ENCODE measurements at regions not wholly inside any gene's neighbourhood (a gene's known extent, or its start where the extent isn't known, plus 50 kb on each side); places are given as distances from the start of the nearest gene placed in this dataset.

- no peak for DNase-seq (ENCODE audit: low spot score)
- TF ChIP-seq CTCF (conservative IDR thresholded peaks at IDR 0.05; ENCODE audit: low read depth): no peak
- POLR2A ChIA-PET (ENCODE audit: low non-redundant PET): no interaction called here
- H3K27ac ChIP-seq: no peak overlapping the region
- CTCF ChIA-PET: interaction anchor here (0.6 kb wide), 1 partner anchor 820 kb away, joined by 3 read pairs; no protein-coding TSS in a partner anchor
Observed at GRCh38 chr4:19262467-19262866, 989.2 kb upstream of the SLIT2 start.

GRCh38 chr4:19260346-19260745 lies 991.4 kb upstream of the SLIT2 start:
- no peak overlapping the region for H3K27ac ChIP-seq
- no peak for DNase-seq (ENCODE audit: low spot score)
- TF ChIP-seq CTCF (conservative IDR thresholded peaks at IDR 0.05; ENCODE audit: low read depth): no peak
- CTCF ChIA-PET: no interaction called here
- POLR2A ChIA-PET (ENCODE audit: low non-redundant PET): no interaction called here

- CTCF ChIA-PET: no interaction called here
- no peak overlapping the region for H3K27ac ChIP-seq
- DNase-seq (ENCODE audit: low spot score): no peak
- TF ChIP-seq CTCF (conservative IDR thresholded peaks at IDR 0.05; ENCODE audit: low read depth): no peak
- POLR2A ChIA-PET (ENCODE audit: low non-redundant PET): no interaction called here
Observed at GRCh38 chr4:19259920-19260319, 991.8 kb upstream of the SLIT2 start.

- no peak for DNase-seq (ENCODE audit: low spot score)
- TF ChIP-seq CTCF (conservative IDR thresholded peaks at IDR 0.05; ENCODE audit: low read depth): no peak
- ChIA-PET POLR2A (ENCODE audit: low non-redundant PET) (no interaction called here), CTCF (no interaction called here)
- H3K27ac ChIP-seq: no peak overlapping the region
Observed at GRCh38 chr4:19256823-19257222, 994.9 kb upstream of the SLIT2 start.

- POLR2A ChIA-PET (ENCODE audit: low non-redundant PET): no interaction called here
- DNase-seq (ENCODE audit: low spot score): no peak
- CTCF ChIA-PET: no interaction called here
- no peak overlapping the region for H3K27ac ChIP-seq
- TF ChIP-seq CTCF (conservative IDR thresholded peaks at IDR 0.05; ENCODE audit: low read depth): no peak
Observed at GRCh38 chr4:19254486-19254885, 997.2 kb upstream of the SLIT2 start.

GRCh38 chr4:19248023-19248422 lies 1003.7 kb upstream of the SLIT2 start:
- no peak for TF ChIP-seq CTCF (conservative IDR thresholded peaks at IDR 0.05; ENCODE audit: low read depth)
- no peak overlapping the region for H3K27ac ChIP-seq
- ChIA-PET CTCF (no interaction called here), POLR2A (ENCODE audit: low non-redundant PET) (no interaction called here)
- DNase-seq (ENCODE audit: low spot score): no peak

GRCh38 chr4:19241895-19242294 lies 1009.8 kb upstream of the SLIT2 start:
- TF ChIP-seq CTCF (conservative IDR thresholded peaks at IDR 0.05; ENCODE audit: low read depth): no peak
- CTCF ChIA-PET: no interaction called here

More at GRCh38 chr4:19241895-19242294, 1009.8 kb upstream of the SLIT2 start:
- POLR2A ChIA-PET (ENCODE audit: low non-redundant PET): no interaction called here
- no peak for DNase-seq (ENCODE audit: low spot score)
- no peak overlapping the region for H3K27ac ChIP-seq
